HepG2 (cell line): ENCODE measurements at regions not wholly inside any gene's neighbourhood (a gene's known extent, or its start where the extent isn't known, plus 50 kb on each side); places are given as distances from the start of the nearest gene placed in this dataset.

Experiments
- JUND ChIP-seq: sonication (generic); formaldehyde crosslinking; IDR thresholded peaks from 2 replicates; pipeline ENCODE4 v1.8.0; 2022; ENCODE audit warnings: mild to moderate bottlenecking, missing genetic modification reagents
- MATR3 ChIP-seq: sonication (generic); formaldehyde crosslinking; IDR thresholded peaks from 2 replicates; pipeline ENCODE4 v1.4.0; 2020; ENCODE audit warnings: missing genetic modification reagents
- PHF8 ChIP-seq: sonication (generic); formaldehyde crosslinking; IDR thresholded peaks from 2 replicates; pipeline ENCODE4 v1.5.0; 2020; ENCODE audit warnings: missing genetic modification reagents
- POLR2AphosphoS2 ChIP-seq: IDR thresholded peaks from 2 replicates; pipeline ENCODE4 v1.6.1; 2011; ENCODE audit warnings: low read depth, low read length, improper control_type of control experiment
- POLR2AphosphoS5 ChIP-seq: IDR thresholded peaks from 2 replicates; pipeline ENCODE4 v1.6.1; 2012; ENCODE audit warnings: low read depth, low read length
- TAF1 ChIP-seq: sonication (generic); formaldehyde crosslinking; IDR thresholded peaks from 2 replicates; pipeline ENCODE4 v1.4.0; 2020; ENCODE audit warnings: missing genetic modification reagents
- ZNF558 ChIP-seq: sonication (generic); formaldehyde crosslinking; IDR thresholded peaks from 2 replicates; pipeline ENCODE4 v1.9.0; 2022; ENCODE audit warnings: mild to moderate bottlenecking, missing genetic modification reagents, borderline replicate concordance
- ZNF740 ChIP-seq: sonication (generic); formaldehyde crosslinking; IDR thresholded peaks from 2 replicates; pipeline ENCODE4 v1.4.0; 2020; ENCODE audit warnings: missing genetic modification reagents

DNA sequence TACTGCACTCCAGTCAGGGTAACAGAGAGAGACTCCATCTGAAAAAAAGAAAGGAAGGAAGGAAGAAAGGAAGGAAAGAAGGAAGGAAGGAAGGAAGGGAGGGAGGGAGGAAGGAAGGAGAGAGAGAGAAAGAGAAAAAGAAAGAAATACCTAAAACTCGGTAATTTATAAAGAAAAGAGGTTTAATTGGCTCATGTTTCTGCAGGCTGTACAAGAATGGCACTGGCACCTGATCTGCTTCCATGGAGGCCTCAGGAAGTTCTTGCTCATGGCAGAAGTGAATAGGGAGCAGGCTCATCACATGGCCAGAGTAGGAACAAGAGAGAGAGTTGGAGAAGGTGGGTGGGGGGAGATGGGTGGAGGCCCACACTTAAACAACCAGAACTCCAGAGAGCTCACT, 215.2 kb upstream of the IRX3 start:
- TF ChIP-seq JUND (CRISPR knock-in tag) (no peak), PHF8 (CRISPR knock-in tag) (no peak), MATR3 (CRISPR knock-in tag) (no peak), ZNF558 (CRISPR knock-in tag) (no peak), POLR2AphosphoS5 (no peak), TAF1 (CRISPR knock-in tag) (no peak), ZNF740 (CRISPR knock-in tag) (no peak), POLR2AphosphoS2 (no peak)
